NCI-H446 treated with DMSO at 0.1 percent for 48 hours (cell line): ENCODE measurements at regions not wholly inside any gene's neighbourhood (a gene's known extent, or its start where the extent isn't known, plus 50 kb on each side); places are given as distances from the start of the nearest gene placed in this dataset.
A peak's percentile ranks its signal among the peaks of the same experiment; 100 is the strongest.

Experiments
- DNase-seq: peaks from one replicate; lab custom pipeline; 2025; lab: John Stamatoyannopoulos, UW

DNA sequence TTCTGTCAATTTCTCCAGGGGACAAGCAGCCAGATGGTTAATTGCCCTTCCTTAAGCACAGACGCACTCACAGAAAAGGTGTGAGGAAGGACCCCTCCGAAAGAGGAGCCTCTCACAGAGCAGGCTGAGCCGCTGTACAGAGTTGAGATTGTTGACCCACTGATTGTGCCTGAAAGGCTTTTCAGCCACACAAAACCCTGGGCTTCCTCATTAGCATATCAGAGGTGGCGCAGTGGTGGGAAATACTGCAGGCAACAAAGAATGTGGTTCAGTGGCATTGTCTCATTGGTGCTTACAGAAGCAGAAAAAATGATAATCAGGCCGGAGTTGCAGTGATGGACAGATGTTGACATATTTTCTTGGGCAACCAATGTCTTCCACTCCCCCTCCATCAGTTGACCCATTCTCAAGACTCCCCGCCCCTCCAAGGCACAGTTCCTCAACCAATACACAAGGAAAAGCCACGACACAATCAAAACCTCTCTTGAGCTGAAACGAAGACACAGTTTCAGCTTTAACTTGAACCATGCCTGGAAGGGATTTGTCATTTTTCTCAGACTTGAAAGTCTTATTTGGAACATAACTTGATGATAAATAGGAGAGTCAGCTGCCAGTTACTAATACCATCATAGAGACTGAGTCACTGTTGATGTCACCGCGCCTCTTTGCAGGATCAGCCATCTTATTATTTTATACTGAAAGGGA, 53.1 kb downstream of the ATXN3L start:
- DNase-seq: no peak

DNA sequence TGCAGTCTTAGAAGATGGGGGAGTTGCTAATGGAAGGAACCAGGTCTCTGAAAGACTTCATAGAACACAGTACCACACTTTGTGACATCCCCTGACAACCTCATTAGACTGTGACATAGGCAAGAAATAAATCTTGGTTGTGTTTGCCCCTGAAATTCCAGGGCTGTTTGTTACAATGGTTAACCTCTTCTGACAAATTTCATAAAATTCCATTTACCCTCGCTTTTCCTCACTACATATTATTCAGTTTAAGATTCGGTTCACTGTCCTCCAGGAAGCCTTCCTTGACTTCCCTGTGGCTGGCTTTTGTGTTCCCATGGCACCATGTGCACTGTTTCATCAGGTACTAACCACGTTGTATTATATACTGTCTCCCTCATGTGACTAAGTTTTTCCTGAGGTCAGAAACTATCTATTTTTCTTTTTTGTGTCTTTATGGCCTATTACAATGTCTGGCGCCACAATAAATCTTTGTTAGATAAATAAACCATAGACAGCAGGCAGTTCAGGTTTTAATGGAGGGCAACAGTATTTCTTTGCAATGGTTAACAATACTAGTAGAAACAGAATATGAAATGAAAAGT, 54.2 kb downstream of the ATXN3L start:
- no peak for DNase-seq

DNA sequence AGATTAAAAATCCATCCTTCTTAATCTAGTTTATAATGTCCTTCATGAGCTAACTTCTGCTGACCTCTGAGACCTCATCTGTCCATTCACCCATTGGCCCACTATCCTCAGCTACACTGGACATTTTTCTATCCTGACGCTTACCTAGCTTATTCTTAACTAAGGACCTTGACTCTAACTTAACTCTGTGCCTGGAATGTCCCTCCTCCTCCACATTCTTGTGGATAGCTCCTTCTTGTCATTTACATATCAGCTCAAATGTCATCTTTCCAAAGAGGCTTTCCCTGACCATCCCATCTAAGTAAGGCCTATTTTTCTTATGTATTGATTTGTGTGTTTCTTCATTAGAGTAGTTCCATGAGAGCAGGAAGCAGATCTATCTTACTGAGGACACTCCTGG, 54.7 kb downstream of the ATXN3L start:
- no peak for DNase-seq

DNA sequence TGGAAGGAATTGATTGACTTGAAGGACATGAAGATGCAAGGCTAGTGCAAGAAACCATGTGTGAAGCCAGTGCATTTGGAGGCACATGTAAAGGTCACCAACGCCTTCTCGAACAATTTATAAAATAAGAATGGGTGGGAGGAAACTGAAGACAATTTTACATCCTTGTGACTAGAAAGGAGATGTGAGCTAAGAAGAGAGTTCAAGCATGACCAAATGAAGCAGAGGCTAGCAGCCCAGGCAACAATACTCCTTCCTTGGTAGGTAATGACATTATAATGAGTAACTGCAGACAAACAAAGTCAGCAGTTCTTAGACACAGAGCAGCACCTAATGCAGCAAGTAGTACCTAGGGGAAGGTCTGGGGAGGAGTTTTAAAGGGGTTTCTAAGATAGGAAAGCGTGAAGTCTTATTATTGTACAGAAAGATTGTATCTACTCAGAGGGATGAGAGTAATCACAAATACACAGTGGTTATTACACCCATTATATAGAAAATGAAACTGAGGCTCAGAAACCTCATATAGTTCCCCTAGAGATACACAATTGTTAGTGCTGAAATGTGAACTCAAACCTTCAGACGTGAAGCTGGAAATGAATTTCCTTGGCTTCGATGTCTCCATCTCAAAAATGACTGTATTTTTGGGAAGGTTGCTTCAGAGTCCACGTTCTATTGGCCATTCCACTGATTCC, 56.1 kb downstream of the ATXN3L start:
- DNase-seq: no peak

DNA sequence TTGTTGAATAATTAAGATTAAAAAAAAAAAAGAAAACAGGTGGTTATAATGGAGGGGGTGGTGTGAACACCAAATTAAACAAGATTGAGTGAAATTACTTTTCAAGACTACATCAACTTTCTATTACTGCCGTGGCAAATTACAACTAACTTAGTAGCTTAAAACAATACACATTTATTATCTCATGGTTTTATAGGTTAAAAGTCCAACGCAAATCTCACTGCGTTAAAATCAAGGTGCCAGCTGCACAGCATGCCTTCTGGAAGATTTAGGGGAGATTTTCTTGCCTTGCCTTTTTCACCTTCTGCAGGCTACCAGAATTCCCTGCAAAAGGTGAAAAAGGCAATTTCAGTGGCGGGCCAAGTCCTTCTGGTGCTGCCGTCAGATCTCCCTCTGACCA, 58.5 kb downstream of the ATXN3L start:
- DNase-seq: no peak

DNA sequence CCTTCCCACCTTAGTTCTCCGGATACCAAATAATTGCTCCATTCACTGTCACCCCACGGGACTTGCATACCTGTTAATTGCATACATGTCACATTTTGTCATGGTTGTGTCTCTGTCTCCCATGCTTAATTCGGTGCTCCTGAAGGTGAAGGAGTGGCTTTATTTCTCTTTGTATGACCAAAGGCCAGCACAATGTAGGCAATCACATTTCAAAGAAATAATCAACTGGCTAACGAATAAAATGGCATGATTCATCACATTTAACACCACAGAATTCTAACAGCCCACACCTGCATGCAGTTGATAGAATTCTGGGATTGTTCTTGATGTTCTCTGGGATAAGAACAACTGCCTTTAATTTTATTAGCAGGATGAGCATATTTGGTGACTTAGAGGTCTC, 59.3 kb downstream of the ATXN3L start:
- DNase-seq: no peak

DNA sequence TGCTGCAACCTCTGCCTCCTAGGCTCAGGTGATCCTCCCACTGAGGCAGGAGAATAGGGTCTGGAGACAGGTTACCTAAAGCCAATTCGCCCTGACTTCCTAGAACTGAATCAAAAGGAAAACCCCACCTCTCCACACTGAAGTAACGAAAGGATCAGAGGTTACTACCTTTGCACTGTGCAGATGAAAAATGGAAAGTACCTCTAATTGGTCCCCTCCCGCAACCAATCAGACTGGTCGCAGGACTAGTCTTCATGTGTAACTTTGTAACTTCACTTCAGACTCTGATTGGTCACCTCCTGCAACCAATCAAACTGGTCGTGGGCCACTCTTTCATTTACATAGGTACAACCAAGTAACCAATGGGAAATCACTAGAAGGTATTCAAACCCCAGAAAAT, 61.1 kb downstream of the ATXN3L start:
- DNase-seq: no peak

DNA sequence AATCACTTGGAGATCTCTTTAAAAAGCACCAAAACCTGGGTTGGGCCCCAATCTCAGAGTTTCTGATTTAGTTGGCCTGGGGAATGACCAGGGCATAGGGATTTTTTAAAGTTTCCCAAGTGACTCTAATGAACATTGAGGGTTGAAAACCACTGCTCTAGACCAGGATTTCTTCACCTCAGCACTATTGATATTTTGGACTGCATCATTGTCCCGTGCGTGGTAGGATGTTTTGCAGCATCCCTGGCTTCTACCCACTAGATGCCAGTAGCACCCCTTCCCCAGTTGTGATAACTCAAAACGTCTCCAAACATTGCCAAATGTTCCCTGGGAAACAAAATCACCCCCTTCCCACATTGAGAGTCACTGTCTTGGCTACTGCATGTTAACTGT, 61.8 kb downstream of the ATXN3L start:
- DNase-seq: no peak

DNA sequence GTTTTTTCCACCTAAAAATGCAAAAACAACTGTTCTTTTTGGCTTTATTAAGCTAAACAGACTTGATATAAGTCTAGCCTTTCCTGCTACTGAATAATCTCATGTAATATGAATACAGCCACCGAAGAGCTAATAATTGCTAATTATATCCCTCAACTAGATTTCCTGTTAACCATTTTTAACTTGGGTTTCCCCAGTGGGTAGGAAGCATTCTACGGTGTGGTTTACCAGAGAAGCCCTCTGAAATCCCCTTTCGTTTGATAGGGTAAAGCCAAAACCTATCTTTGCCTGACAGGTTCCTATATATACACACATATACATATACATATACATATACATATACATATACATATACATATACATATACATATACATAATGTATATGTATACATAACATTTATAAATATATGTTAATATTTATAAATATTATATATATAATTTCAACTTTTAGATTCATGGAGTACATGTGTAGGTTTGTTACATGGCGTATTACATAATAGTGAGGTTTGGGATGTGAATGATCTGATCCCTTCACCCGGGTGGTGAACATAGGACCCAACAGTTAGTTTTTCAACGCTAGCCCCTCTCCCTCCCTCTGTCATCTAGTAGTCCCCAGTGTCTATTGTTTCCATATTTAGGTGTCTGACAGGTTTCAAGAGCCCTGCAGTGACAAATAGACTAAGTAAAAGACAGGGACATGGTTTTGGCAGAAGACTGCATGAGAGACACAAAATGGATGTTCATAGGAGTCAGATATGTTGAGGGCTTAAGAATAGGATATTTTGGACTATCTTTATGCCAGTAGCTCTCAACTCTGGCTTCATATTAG, 62.4 kb downstream of the ATXN3L start:
- no peak for DNase-seq

DNA sequence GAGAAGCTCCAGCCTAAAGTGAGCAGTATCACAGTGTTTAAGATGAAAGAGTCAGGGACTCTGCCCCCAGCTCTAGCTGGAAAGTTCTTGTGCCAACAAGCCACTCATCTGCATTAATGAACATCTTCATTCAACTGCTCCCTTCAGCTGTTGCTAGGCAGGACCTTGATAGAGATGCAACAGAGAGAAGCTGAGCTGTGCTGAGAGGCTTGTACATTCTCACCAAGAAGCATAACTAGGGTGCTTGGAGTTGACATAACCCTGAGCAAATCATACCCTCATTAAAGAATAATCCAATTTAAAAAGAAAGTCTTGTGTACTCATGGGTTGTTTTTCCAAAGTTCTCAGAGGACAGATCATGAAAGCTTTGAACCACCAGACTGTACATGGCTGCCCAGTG, 63.2 kb downstream of the ATXN3L start:
- DNase-seq: no peak

DNA sequence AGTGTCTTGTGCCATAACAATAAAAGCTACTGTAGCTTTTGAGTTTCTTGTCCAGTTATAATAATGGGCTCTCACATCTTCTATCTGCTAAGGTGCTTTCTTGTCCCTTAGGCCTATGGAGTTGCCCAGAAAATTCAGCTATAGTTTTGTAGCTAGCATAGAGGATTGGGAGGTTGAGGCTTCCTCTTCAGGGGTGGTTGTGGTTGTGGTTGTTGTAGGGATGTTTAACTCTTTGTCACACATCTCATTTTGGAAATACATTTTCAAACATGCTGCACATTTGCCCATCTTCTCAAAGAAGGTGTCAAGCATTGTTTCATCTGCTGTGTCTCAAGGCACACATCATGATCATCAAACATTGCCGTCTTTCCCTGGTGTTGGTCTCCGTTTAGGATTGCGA, 65.0 kb downstream of the ATXN3L start:
- DNase-seq: no peak

DNA sequence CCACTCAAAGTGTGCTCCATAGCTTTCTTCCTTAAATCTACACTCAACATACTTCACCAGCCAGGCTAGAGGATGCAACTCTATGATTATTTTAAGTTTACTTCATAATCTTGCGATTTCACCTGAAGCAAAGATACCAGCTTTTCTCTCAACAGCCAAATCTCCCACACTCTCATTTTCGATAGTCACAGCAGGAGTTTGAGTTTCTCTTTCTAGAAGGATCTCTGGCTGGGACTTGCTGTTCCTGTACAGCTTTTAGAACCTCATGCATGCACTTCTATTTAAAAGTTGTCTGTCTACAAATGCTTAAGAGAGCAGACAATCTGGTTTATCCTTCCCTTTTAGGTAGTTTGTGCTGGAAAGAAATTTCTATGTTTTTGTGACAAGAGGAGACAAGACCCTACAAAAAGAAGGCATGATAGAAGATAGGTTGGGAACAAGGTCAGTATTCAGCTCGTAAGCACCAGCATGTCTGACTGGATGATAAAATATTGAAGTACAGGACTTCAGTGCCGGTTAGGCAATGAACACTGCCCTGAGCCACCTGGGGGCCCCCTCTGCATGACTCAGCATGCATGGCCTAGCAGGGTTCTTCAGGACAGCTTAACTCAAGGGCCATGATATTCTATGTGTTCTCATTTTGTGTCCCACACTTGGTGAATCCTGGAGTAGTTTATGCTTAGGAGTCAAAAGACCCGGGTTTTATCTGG, 65.6 kb downstream of the ATXN3L start:
- DNase-seq: no peak

DNA sequence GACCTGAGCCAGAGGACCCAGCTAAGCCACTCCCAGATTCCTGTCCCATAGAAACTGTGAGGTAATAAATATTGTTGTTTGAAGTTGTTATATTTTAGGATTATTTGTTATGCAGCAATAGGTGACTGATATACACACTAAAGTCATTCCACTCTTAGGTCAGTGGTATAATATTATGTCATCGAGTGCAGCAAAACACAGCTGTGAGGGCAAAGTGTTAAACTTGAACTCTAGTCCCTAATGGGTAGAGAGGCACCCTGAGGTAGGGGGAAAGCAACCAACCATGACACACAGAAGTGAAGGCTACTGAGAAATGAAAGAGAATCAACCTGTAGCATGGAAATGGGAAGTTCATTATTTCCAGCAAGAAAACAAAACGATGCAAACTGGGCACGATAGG, 66.6 kb downstream of the ATXN3L start:
- DNase-seq: no peak

DNA sequence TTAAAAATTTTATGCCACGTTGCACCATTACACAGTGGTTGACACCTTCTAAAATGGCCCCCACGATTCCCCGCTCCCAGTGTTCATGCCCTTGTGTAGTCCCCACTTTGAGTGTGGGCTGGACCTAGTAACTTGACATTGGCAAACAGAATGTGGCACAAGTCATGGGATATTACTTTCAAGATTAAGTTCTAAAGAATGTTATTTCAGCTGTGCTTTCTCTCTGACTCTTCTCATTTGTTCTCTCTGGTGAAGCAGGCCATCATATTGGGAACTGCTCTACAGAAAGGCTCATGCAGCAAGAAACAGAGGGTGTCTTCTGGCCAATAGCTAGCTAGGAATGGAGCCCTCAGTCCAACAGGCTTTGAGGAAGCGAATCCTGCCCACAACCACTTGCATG, 67.1 kb downstream of the ATXN3L start:
- no peak for DNase-seq

DNA sequence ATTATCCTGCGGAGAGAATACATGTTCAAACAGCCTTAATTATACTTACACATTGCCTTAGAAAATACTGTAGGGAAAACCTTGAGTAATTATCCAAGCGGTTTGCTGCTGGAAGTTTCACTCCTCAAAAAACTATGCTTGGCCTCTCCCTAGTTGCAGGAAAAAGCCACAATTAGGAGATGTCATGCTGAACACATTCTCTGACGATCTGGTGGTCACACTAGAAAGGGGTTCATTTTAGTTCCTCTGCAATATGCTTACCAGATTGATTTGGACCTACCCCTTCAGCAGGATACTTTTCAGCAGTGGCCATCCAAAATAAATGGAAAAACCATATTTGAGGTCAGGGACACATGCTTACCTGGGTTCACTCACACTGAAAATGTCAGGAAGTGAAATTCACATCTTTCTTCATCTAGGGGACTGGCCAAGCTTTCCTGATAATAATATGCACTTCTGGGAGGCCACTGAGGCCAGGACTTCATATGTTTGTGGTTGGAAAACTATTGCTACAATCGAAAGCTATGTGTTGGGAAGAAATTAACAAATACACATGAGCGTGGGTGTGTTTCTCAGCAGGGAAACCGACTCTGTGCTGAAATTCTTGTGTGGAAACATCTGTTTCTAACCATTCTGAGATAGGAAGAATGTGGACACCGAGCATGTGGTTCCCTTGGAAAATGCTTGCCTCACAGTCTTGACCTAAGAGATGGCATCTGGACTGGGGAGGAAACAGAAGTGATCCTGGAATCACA, 68.8 kb downstream of the ATXN3L start:
- no peak for DNase-seq

DNA sequence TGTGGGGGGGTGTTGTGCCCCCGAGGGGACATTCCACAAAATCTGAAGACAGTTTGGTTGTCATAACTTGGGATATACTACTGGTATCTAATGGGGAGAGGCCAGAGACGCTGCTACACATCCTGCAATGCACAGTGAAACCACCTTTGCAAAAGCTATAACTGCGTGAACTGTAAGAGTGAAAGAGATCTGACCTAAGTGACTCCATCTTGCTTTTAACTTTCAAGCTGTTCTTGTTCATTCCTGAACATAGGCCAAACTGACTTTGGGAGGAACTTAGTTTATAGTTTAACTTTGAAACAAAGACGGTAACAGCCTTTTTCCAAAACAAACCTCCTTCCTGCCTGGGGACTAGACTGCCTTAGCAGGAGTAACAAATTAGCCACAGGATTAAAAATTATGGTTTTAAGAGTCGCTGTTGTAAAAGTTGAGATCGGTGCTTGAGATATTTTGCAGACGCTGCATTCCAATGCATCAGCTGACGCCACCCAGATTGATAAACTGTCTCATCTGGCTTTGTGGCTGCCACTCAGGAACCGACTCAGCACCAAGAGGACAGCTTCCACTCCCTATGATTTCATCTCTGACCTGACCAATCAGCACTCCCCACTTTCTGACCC, 70.9 kb downstream of the ATXN3L start:
- DNase-seq: no peak

DNA sequence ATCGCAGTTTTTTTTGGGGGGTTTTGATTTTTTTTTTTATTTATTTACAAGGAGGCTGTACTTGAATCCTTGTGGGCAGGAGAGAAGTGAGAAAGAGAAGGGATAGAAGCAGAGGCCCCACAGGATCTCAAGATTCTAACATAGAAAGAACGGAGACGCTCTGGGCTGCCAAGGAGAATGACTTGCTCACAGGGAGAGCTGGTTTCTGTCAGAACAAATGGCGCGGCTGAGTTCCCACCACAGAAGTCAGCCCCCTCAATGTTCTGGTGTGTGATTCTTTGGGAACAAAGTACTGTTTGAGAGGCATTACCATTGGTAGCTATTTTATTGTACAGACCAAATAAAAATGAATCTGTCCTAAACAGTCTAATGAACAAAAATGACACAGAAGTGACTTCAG, 80.6 kb downstream of the ATXN3L start:
- no peak for DNase-seq

DNA sequence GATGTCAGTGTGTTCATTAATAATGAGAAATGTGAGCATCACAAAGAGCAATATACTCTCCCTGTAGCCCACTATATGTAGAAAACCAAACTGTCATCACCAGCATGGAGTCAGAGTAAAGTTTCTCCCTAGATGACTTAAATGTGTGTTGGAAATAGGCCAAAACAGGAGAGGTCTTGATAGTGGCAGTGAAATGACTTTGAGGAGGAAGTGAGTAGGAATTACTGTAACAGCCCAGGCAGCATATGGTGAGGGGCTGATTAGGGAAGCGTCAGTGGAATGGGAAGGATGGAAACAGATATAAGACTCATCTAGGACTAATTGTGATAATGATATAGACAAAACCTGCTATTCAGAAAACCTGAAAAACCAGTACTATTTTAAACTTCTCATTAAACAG, 83.9 kb downstream of the ATXN3L start:
- DNase-seq: peak; percentile 4

DNA sequence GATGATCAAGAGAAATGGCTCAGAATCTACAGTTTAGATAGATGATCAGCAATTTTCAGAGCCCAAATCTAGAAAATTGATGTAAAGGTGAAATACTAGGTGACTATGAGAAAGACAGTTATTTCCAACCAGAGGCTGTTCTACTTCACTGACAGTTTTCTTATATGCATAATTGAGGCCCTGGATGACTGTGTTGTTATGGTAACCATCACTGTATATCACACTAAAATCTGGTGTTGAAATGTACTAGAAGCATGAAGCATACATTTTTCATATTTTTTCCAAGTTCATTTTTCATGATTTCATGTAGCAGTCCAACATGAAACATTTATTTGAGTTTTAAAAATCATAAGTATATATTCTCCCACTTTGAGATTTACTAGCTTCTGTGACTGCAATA, 87.4 kb downstream of the ATXN3L start:
- no peak for DNase-seq

DNA sequence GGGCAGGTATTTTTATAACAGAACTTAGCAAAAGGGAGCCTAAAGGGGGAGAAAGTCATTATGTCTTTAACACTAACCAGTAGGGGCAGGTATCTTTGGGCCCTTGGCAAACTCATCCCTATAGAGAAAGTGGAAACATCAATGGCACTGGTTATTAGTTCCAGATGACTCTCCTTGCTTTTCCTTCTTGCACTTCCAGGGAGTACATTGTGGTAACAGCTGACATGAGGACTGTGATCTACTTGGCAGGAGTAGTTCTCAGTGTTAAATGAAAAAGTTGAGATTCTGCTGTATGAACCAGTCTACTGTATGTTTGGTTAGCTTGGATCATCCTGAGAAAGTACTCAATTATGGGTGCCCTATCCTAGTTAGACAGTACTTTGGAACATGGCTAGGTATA, 93.6 kb downstream of the ATXN3L start:
- no peak for DNase-seq
